Neural progenitor cell (in vitro differentiated cells): ENCODE measurements at regions not wholly inside any gene's neighbourhood (a gene's known extent, or its start where the extent isn't known, plus 50 kb on each side); places are given as distances from the start of the nearest gene placed in this dataset.

ENCODE experiments used
- CTCF ChIP-seq: fragments of 200-600 bp; sonication (generic); IDR thresholded peaks from 2 replicates; pipeline ENCODE4 v1.5.1; 2017; ENCODE audit warnings: antibody characterized with exemption, mild to moderate bottlenecking
- EZH2phosphoT487 ChIP-seq: fragments of 200-600 bp; sonication (generic); IDR thresholded peaks from 2 replicates; pipeline ENCODE4 v1.6.1; 2017; ENCODE audit warnings: antibody characterized with exemption

GRCh38 chr7:119943942-119944600, 328.9 kb upstream of the KCND2 start:
- TF ChIP-seq CTCF (no peak), EZH2phosphoT487 (no peak)
